GM19239 (cell line): ENCODE measurements at regions not wholly inside any gene's neighbourhood (a gene's known extent, or its start where the extent isn't known, plus 50 kb on each side); places are given as distances from the start of the nearest gene placed in this dataset.
"Not testable (repeated sequence)": the region's sequence is repeated elsewhere in the genome, so short reads cannot be mapped to it uniquely, and the experiment has no call there.

Source experiments
- DNase-seq: peaks from one replicate; pipeline ENCODE4 v3.0.0; 2011; ENCODE audit warnings: low spot score; ENCODE audit not compliant: insufficient read length
- FAIRE-seq: peaks from 2 replicates; lab custom pipeline; 2011; peaks lifted over from hg19 to GRCh38; lab: Jason Lieb, UNC

DNA sequence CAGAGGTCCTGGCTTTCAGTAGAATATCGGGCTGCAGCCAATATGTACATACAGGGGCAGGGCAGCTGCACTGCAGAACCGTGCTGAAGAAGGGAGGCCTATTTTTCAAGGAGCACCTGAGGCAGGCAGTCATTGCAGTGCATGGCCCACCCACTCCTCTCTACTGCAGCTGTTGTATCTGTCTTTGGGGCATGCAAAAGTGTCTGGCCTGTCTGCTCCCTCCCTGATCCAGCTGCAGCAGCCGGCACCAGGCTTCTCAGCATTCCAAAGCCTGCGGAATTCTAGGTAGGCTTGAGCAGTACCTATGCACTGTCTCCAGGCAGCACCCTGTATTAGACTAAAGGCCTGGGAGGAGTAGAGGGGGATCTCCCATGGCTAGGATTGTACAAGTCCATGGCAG lies 415.2 kb upstream of the MAGEB16 start:
- FAIRE-seq, result no peak
- no peak for DNase-seq

- FAIRE-seq (no peak), DNase-seq (no peak)
These were observed 405.9 kb upstream of the MAGEB16 start for GRCh38 chrX:35392232-35392631.

DNA sequence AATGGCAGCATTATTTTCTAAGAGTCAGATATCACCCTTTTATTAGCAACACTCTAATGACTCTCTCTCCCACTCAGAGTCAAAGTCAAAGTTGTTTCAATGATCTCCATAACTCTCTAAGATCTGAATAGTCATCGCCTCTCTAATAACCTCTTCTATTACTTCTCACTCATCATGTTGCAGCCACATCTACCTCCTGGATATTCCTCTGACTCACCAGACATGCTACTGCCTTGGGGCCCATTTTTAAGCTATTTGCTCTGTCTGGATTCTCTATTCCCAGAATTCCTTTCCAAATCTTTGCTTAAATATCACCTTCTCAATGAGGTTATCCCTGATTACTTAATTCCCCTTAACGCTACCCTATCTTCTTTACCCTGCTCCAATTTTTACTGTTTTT lies 391.8 kb upstream of the MAGEB16 start:
- no peak for FAIRE-seq
- DNase-seq, result no peak

GRCh38 chrX:35416782-35417181 lies 381.4 kb upstream of the MAGEB16 start:
- FAIRE-seq, result no peak
- no peak for DNase-seq

GRCh38 chrX:35432056-35432455 lies 366.1 kb upstream of the MAGEB16 start:
- no peak for DNase-seq
- no peak for FAIRE-seq

DNA sequence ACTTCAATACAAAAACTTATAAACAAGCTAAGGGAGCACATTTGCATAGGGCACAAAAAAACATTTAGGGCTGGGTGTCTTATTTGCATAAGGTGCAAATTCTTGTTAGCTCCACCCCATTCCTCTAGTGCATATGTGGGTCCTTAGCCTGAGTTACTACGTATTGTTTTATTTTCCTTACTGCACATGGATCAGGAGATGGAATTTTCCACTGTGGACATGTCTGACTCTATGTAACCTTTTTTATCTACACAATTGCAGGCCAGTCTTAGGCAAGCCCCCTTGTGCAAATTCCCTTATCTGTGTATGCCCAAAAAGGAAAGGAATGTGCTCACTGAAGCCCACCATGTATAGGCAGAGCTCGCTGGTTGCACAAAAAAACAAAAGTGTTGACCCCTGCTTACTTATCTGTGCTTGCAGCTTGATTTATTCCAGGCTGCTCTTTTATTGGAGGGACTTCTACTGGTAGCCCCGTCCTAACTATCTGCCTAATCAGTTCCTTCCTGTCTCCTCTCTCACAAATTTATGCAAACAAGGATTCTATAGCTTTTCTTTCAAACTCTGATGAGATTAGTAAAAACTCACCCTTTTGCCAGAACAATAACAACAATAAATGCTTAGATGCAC lies 359.0 kb upstream of the MAGEB16 start:
- DNase-seq (no peak), FAIRE-seq (no peak)

DNA sequence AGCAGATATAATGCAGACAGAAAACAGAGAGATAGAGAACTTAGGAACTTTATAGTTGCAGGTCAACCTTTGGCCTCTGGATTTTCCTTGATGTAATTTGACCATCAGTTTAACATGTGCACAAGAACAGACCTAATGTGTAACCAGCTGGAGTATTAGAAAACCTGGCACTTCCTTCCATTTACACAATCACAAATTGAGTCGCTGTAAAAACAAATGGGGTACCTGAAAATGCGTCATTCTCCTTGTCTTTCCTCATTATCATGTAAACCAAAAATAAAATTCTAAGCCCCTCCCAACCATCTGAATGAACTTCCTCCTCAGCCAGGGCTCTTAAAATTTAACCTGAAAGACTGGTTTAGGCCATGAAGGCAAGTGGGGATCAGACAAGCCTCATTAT lies 358.4 kb upstream of the MAGEB16 start:
- FAIRE-seq, result peak; percentile 96

GRCh38 chrX:35442421-35442820 lies 355.7 kb upstream of the MAGEB16 start:
- DNase-seq (no peak), FAIRE-seq (no peak)

More for the DNA sequence above, 358.4 kb upstream of the MAGEB16 start:
- no peak for DNase-seq

DNA sequence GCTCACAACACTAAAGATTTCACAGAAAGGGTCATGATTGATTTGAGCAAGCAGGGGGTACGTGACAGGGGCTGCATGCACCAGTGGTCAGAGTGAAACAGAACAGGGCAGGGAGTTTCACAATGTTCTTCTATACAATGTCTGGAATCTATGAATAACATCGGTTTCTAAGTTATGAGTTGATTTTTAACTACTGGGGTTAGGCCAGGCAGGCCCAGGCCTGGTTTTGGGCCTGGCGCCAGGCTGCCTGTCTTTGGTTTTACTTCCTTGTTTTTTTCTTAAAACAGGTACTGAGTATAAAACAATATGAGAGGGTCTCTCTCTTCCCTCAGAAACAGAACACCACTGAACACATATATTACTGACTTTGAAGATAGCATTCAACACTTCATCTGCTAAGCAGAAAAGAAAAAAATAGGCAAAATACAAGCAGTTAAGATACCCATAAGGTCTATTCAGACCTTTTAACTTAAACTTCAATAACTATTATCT lies 355.0 kb upstream of the MAGEB16 start:
- not testable (repeated sequence) for FAIRE-seq, DNase-seq

DNA sequence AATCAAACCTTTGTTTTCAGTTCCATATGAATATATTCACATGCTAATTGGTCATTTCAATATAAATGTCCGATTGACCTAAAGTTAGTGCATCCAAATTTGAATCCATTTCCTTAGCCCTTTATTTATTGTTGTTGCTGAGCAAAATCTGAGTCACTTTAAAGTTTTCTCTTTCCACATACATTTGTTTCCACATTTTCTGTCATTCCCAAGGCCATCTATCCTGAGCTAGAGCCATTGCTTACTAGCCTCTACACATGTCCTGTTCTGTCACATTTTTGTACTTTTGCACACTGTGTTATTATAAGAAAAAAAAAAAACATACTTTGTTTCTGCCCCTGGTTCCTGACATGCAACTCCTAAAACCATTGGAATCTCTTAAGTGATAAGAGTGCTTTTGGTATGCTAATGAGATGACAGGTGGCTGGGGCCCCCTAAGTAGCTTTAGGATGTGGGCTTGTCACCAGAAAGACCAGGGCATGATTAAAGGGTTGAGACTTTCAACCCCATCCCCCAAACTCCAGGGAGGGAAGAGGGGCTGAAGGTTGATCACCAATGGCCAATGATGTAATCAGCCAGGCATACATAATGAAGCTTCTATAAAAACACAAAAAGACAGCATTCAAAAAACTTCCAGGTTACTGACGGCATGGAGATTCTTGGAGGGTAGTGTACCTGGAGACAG lies 353.3 kb upstream of the MAGEB16 start:
- FAIRE-seq (no peak), DNase-seq (no peak)

DNA sequence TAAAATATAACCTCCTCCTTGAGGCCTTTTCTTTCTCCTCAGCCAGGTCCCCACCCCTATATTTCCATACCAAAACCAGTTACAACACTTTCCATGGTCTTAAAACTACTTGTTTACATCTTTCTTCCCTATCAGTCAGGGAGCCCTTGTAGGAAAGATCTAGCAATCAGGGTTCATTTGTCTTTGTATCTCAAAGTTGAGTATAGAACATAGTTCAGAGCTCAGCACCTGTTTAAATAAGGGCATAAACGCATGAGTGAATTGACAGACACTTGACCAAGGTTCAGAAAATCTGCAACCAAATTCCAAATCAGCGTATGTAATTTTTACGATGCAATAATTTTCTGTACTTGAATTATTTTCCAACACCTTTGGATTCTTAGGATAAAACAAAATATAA lies 352.2 kb upstream of the MAGEB16 start:
- FAIRE-seq, result no peak
- DNase-seq, result no peak

GRCh38 chrX:35456891-35457290 lies 341.3 kb upstream of the MAGEB16 start:
- no peak for DNase-seq
- no peak for FAIRE-seq

DNA sequence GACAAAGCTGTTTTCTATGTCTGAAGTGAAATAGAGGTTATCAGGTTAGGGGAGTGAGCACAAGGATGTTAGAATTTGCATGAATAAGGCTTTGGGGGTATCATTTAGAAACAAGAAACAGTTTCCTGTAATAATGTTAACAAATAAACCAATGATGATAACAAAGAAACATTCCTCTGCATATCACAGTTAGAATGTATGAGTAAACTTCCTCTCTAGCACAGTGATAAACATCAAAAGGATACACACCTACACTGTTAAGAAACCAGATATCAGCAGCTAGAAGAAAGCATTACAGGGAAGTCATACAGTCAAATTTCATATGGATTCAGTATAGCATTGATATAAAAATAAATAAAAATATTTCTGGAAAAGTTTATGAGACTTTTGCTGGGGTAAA lies 340.0 kb upstream of the MAGEB16 start:
- DNase-seq, result no peak
- no peak for FAIRE-seq

- DNase-seq, result no peak
- no peak for FAIRE-seq
These were observed 337.0 kb upstream of the MAGEB16 start for GRCh38 chrX:35461164-35461563.

GRCh38 chrX:35496671-35497070 lies 301.5 kb upstream of the MAGEB16 start:
- DNase-seq, FAIRE-seq: not testable (repeated sequence)

GRCh38 chrX:35497453-35497852 lies 300.7 kb upstream of the MAGEB16 start:
- not testable (repeated sequence) for FAIRE-seq, DNase-seq

DNA sequence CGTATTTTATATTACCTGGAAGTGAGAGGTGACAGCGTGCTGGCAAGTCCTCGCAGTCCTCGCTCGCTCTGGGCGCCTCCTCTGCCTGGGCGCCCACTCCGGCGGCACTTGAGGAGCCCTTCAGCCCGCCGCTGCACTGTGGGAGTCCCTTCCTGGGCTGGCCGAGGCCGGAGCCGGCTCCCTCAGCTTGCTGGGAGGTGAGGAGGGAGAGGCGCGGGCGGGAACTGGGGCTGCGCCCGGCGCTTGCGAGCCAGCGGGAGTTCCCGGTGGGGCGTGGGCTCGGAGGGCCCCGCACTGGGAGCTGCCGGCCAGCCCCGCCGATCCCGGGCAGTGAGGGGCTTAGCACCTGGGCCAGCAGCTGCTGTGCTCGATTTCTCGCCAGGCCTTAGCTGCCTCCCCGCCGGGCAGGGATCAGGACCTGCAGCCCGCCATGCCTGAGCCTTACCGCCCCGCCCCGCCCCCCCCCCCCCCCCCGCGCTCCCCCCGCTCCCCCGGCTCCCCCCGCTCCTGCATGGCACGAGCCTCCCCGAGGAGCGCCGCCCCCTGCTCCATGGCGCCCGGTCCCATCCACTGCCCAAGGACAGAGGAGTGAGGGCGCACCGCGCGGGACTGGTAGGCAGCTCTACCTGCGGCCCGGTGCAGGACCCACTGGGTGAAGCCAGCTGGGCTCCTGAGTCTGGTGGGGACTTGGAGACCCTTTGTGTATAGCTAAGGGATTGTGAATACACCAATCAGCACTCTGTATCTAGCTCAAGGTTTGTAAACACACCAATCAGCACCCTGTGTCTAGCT lies 298.9 kb upstream of the MAGEB16 start:
- no peak for DNase-seq
- no peak for FAIRE-seq

DNA sequence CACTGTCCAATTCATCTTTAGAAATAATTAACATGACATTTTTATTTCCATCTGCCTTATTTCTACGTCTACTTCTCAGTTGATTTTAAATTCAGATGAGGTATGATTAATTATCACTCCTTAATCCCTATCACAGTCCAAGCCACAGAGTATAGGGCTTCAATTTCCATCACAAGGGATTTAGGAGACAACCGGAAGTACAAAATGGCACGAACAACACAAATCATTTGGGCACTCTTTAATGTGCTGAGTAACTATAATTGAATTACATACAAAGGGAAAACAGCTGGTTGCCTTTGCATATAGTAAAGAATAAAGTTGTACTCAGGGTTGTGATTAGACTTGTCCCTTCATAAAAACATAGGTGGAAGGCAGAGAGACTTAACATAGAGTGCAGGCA lies 290.4 kb upstream of the MAGEB16 start:
- FAIRE-seq (no peak), DNase-seq (no peak)

DNA sequence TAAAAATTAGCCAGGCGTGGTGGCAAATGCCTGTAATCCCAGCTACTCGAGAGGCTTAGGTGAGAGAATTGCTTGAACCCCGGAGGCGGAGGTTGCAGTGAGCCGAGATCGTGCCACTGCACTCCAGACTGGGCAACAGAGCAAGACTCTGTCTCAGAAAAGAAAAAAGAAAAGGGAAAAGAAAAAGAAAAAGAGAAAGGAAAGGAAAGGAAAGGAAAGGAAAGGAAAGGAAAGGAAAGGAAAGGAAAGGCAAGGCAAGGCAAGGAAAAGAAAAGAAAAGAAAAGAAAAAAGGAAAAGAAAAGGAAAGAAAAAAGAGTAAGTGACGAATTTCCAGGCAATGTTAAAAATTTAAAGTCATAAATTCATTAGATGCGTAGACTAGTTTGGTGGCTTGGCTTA lies 250.1 kb upstream of the MAGEB16 start:
- not testable (repeated sequence) for FAIRE-seq, DNase-seq

- FAIRE-seq (no peak), DNase-seq (no peak)
These were observed 240.2 kb upstream of the MAGEB16 start for GRCh38 chrX:35557916-35558315.

- DNase-seq (no peak), FAIRE-seq (no peak)
These were observed 236.2 kb upstream of the MAGEB16 start for GRCh38 chrX:35561985-35562384.
